ENCODE measurements at regions not wholly inside any gene's neighbourhood (a gene's known extent, or its start where the extent isn't known, plus 50 kb on each side); places are given as distances from the start of the nearest gene placed in this dataset.
"Not testable (repeated sequence)": the region's sequence is repeated elsewhere in the genome, so short reads cannot be mapped to it uniquely, and the experiment has no call there.

- DNase-seq (ENCODE audit: low read depth): no peak
Observed at GRCh38 chr10:129046065-129046681, 420.9 kb upstream of the MGMT start.

- DNase-seq (ENCODE audit: low read depth): no peak
Observed at GRCh38 chr10:129046962-129047361, 420.1 kb upstream of the MGMT start.

DNA sequence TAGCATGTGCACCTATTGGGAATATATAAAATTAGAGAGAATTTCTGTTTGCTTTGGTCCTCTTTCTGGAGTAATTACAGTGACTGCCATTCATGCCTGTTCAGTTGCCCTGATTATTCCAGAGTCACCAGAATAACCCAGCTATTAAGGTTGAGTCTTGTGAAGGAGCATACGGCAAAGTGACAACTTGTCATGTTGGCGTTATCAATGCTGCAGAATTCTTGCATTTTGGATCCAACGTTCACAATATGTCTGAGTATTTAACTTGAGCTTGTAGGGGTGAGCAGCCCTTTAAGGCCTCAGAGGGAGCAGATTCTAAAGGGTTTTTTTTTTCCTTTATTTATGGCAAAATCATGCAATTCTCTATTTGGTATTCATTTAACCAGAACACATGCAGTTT, 419.4 kb upstream of the MGMT start:
- no peak for DNase-seq (ENCODE audit: low read depth)

DNA sequence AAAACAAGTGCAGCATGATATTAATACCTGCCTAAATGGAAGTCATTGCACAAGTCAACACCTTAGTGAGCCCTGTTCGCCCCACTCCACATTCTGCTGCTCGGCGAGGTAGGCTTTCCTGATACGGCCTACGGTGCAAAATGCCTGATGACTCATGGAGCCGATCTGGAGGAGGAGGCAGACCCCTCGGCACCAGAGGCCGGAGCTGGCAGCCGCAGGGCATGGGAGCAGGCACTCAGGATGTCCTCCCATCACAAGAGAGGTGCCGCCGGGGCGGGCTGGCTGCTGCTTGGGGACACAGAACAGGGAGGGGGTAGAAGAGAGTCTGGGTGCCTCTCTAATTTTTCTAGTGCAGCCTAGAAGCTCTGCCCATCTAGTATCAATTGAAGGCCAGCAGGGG, 418.5 kb upstream of the MGMT start:
- DNase-seq (ENCODE audit: low read depth): no peak

- no peak for DNase-seq (ENCODE audit: low read depth)
Observed at GRCh38 chr10:129049501-129049900, 417.5 kb upstream of the MGMT start.

- no peak for DNase-seq (ENCODE audit: low read depth)
Observed at GRCh38 chr10:129055225-129055624, 411.8 kb upstream of the MGMT start.

DNA sequence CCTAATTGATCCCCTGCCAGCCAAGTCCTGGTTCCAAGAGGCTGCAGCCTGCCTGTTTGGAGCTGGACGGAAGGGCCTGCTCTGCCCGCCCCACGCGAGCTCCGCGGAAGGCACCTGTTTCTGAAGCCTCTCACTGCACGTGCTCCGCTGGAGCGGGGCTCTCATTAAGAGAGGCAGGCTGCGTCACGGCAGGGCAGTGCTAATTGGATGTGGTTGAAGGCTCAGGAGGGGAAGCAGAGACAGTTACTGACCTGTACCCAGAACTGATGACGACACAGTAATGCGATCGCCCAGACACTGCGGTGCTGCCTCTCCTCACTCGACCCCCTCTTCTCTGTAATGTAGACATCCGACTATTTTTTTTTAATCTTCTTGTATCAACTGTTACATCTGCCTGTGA, 411.1 kb upstream of the MGMT start:
- no peak for DNase-seq (ENCODE audit: low read depth)

GRCh38 chr10:129056734-129057689, 410.0 kb upstream of the MGMT start:
- no peak for DNase-seq (ENCODE audit: low read depth)

DNA sequence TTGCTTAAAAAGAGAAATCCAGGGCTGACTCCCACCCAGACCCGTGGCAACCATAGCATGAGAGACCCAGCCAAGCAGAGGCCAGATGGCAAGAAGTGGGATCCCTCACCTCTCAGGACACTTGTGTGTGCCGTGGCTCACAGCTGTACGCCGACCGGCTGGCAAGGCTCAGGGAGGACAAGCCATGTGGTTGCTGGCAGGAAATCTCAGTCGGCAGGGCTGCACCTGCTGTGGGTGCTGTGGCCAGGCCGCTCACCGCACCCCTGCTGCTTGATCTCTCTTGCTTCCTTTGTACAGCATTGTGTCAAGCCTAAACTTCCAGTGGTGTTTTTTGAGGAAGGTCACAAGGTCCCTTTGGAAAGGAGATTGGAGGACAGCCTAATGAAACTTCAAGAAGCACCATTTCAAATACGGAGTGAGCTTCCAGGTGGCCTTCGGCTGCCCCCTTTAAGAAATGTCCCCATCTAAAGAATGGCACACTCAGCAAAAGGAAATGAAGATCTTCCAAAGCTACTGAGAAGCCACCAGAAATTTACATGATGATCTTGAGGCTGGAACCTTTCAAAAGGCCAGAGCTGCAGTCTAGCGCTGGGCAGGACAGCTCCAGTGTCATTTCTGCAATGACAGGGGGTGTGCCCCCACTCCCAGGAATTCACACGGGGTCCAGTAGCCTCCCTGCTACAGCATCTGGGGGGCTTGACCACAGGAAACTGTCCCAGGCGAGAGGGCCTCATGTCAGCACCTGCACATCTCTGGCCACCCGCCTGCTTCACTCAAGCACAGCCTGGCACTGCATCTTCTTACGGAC, 409.0 kb upstream of the MGMT start:
- no peak for DNase-seq (ENCODE audit: low read depth)

DNA sequence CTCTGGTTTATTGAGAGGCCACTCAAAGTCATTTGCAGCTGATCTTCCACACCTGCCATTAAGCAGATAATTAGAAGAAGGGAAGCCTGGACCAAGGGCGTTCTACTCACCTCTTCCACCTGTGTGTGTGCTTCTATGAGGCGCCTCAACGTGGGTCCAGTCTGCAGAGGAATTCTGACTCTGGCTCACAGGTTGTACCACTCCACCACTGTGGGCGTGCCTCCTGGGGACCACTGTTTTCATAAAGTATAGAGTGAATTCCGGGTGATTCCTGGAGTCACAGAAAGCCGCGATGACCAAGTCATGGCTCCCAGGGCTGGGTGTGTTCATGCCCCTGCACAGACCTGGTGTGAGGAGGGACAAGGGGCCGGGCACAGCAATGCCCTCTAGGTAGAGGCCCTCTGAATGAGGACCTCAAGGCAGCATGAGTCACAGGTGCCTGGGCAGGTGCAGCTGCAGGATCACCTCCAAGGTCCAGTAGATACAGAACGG, 408.3 kb upstream of the MGMT start:
- DNase-seq (ENCODE audit: low read depth): no peak

DNA sequence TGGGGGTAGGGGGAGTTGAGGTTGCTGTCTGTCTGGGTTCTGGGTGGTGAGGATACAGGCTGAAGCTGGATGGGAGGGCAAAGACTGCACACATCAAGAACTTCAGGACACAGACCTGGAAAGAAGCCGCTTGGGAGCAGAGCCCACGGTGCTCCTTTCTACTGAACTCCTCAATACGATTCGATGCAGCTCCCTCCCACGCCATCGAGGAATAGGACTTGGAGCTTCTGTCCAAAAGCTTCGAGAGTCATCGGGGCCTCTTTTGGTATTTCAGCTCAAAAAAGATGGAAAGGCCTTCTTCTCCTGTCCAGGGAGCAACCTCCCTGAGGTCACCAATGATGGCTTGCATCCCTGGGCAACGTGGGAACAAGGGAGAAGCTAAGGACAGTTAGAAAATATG, 407.1 kb upstream of the MGMT start:
- no peak for DNase-seq (ENCODE audit: low read depth)

GRCh38 chr10:129063212-129063611, 403.8 kb upstream of the MGMT start:
- DNase-seq (ENCODE audit: low read depth): no peak

- no peak for DNase-seq (ENCODE audit: low read depth)
Observed at GRCh38 chr10:129063877-129064276, 403.2 kb upstream of the MGMT start.

GRCh38 chr10:129066529-129066928, 400.5 kb upstream of the MGMT start:
- not testable (repeated sequence) for DNase-seq (ENCODE audit: low read depth)

GRCh38 chr10:129071411-129071810, 395.6 kb upstream of the MGMT start:
- not testable (repeated sequence) for DNase-seq (ENCODE audit: low read depth)

GRCh38 chr10:129074939-129075338, 392.1 kb upstream of the MGMT start:
- DNase-seq (ENCODE audit: low read depth): no peak

DNA sequence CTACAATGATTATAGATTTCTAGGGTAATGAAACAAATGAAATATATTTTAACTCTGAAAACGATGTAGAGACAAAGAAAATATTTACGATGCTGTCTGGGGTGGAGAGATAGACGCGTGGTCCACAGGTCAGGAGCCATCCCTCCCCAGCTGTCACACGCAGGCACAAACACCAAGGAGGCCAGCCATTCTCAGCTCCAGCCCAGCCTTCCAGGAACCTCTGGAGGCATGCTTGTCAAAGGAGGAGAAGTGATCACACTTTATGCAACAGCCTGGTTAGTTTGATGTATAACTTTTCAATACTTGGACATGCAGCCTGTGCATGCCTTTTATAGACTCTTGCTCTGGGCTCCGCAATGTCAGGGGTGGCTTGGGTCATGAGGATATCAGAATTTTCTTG, 391.5 kb upstream of the MGMT start:
- DNase-seq (ENCODE audit: low read depth): no peak

- no peak for DNase-seq (ENCODE audit: low read depth)
Observed at GRCh38 chr10:129075927-129076326, 391.1 kb upstream of the MGMT start.

DNA sequence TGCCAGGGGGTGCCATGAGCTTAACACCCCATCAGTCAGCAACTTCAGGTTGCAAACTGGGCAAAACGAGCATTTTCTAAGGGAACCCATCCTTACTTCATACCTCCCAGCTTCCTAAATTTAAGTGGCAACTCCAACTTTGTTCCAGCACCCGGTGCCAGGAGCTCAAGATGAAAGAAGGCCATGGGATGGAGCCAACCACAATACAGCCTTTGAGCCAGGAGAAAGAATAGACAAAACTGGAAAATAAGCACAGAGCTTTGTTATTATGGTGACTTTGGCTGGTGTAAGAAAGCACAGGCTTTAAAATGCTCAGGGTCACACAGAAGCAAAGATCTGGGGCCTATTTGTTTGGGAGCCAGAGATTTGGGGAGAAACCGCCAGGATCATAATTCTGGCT, 388.7 kb upstream of the MGMT start:
- no peak for DNase-seq (ENCODE audit: low read depth)

GRCh38 chr10:129078746-129079145, 388.3 kb upstream of the MGMT start:
- no peak for DNase-seq (ENCODE audit: low read depth)

GRCh38 chr10:129079705-129080104, 387.3 kb upstream of the MGMT start:
- no peak for DNase-seq (ENCODE audit: low read depth)

GRCh38 chr10:129085811-129086210, 381.2 kb upstream of the MGMT start:
- no peak for DNase-seq (ENCODE audit: low read depth)

DNA sequence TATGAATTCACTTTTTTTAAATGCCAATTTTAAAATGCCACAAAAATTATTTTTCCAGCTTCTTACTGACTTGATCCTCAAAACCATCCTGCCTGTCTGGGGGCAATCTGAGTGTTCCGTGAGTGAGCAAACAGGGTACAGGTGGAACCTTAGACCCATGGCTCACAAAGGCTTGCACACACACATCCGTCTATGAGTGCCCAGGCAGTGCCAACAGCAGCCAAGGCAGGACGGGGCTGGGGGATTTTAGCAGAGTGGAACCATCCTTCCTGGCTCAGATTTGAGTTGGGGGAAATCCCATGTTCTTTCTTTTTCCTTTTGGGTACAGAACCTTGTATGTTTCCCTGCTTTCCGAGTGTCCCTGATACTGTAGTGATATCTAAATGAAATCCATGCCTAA, 377.7 kb upstream of the MGMT start:
- DNase-seq (ENCODE audit: low read depth): no peak
